Nephron (organoid): ENCODE measurements at regions not wholly inside any gene's neighbourhood (a gene's known extent, or its start where the extent isn't known, plus 50 kb on each side); places are given as distances from the start of the nearest gene placed in this dataset.
"Not testable (repeated sequence)": the region's sequence is repeated elsewhere in the genome, so short reads cannot be mapped to it uniquely, and the experiment has no call there.

Source experiments
- H3K27ac Mint-ChIP-seq, 3 experiments: 2 replicates each; pipeline ENCODE4 v1.8.0; 2020; ENCODE audit warnings: mixed read lengths in 3 of 3, mild to moderate bottlenecking in 2 of 3, moderate library complexity in 1 of 3
- H3K27me3 Mint-ChIP-seq: 2 replicates; pipeline ENCODE4 v1.8.0; 2021; ENCODE audit warnings: low read depth, mild to moderate bottlenecking, moderate library complexity, mixed read lengths
- H3K36me3 Mint-ChIP-seq: 2 replicates; pipeline ENCODE4 v1.8.0; 2020; ENCODE audit warnings: low read depth, mixed read lengths
- H3K4me1 Mint-ChIP-seq: 2 replicates; pipeline ENCODE4 v1.8.0; 2020; ENCODE audit warnings: mixed read lengths
- H3K4me3 Mint-ChIP-seq, 3 experiments: 2 replicates each; pipeline ENCODE4 v1.8.0; 2020; ENCODE audit warnings: mild to moderate bottlenecking in 3 of 3, mixed read lengths in 3 of 3, moderate library complexity in 2 of 3
- H3K9me3 Mint-ChIP-seq: 2 replicates; pipeline ENCODE4 v1.8.0; 2020; ENCODE audit warnings: mixed read lengths
- TF ChIP-seq, protein P1 (sequence below), 3 experiments: fragments of 200-600 bp; sonication (generic); IDR thresholded peaks; one replicate each; pipeline ENCODE4 v1.5.0; 2021; ENCODE audit warnings: antibody characterized with exemption in 3 of 3; ENCODE audit not compliant: unreplicated experiment in 3 of 3

DNA sequence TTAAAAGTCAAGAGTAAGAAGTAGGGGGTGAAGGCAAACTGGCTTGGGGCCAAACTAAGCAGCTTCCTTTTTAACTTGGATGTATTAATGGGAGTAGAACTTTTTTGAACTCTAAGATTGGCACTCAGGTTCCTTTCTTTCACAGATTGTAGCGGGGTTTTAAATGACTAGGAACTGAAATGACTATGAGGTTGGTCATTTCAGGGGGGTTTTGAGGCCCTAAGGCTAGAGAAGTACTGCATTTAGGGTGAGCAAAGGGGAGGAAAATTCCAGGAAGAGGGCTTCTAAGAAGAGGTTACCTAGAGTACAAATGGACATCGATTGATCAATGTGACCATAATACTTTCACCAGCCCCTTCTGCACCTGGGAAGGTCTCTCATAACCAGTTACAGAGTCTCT is 381.8 kb downstream of the MLLT3 start:
- H3K4me3 Mint-ChIP-seq: no peak overlapping the region
- TF ChIP-seq, protein P1, sequence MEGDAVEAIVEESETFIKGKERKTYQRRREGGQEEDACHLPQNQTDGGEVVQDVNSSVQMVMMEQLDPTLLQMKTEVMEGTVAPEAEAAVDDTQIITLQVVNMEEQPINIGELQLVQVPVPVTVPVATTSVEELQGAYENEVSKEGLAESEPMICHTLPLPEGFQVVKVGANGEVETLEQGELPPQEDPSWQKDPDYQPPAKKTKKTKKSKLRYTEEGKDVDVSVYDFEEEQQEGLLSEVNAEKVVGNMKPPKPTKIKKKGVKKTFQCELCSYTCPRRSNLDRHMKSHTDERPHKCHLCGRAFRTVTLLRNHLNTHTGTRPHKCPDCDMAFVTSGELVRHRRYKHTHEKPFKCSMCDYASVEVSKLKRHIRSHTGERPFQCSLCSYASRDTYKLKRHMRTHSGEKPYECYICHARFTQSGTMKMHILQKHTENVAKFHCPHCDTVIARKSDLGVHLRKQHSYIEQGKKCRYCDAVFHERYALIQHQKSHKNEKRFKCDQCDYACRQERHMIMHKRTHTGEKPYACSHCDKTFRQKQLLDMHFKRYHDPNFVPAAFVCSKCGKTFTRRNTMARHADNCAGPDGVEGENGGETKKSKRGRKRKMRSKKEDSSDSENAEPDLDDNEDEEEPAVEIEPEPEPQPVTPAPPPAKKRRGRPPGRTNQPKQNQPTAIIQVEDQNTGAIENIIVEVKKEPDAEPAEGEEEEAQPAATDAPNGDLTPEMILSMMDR (IDR thresholded peaks at IDR 0.05; ENCODE audit: unreplicated experiment in 3 of 3): no peak
- peaks cover 12% of the 10 kb centered on the region for H3K4me1 Mint-ChIP-seq
- H3K9me3 Mint-ChIP-seq: peaks cover 6% of the 10 kb centered on the region
- peaks cover 7% of the 10 kb centered on the region for H3K27me3 Mint-ChIP-seq
- H3K27ac Mint-ChIP-seq: no peak overlapping the region
- H3K36me3 Mint-ChIP-seq: peaks cover 7% of the 10 kb centered on the region

DNA sequence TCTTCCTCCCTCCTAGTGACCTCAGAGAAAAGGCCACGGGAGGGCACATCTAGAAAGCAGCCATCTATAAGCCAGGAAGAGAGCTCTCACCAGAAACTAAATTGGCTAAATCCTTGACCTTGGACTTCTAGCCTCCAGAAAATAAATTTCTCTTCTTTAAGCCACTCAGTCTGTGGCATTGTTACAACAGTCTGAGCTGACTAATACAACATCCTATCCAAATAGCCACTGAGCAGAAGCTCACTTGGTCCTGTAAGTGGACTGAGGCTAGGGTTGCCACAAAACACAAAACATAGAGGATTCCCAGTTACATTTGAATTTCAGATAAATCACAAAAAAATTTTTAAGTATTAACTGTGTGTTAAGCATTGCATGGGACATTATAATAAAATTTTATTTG is 383.4 kb downstream of the MLLT3 start:
- TF ChIP-seq, protein P1 (IDR thresholded peaks at IDR 0.05; ENCODE audit: unreplicated experiment in 3 of 3): no peak
- H3K9me3 Mint-ChIP-seq: peaks cover 15% of the 10 kb centered on the region
- H3K4me1 Mint-ChIP-seq: peaks cover 5% of the 10 kb centered on the region
- H3K36me3 Mint-ChIP-seq: peaks cover 12% of the 10 kb centered on the region
- H3K27me3 Mint-ChIP-seq: peaks cover 7% of the 10 kb centered on the region
- H3K4me3 Mint-ChIP-seq: no peak overlapping the region
- H3K27ac Mint-ChIP-seq: no peak overlapping the region

DNA sequence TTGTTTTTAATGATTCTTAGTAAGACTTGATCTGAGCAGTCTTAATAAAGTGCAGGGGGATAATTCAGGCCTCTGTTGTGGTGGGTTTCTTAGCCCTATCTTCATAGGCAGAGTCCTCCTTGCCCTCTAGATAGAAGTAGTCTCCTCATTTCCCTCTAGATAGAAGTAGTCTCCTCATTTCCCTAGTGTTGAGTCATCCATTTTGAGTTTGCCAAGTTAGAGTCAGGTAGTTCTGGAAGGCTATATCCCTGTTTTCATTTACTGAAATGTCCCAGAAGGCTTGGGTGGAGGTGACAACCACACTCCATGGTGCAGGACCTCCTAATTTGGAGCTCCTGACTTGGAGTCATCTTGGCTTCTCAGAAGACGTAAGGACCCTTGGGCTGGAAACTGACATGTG is 384.6 kb downstream of the MLLT3 start:
- peaks cover 20% of the 10 kb centered on the region for H3K9me3 Mint-ChIP-seq
- H3K27ac Mint-ChIP-seq: no peak overlapping the region
- peaks cover 7% of the 10 kb centered on the region for H3K27me3 Mint-ChIP-seq
- H3K4me1 Mint-ChIP-seq: no peaks in the 10 kb centered on the region
- peaks cover 12% of the 10 kb centered on the region for H3K36me3 Mint-ChIP-seq
- no peak overlapping the region for H3K4me3 Mint-ChIP-seq
- TF ChIP-seq, protein P1 (IDR thresholded peaks at IDR 0.05; ENCODE audit: unreplicated experiment in 3 of 3): no peak

GRCh38 chr9:20236676-20237075 is 385.6 kb downstream of the MLLT3 start:
- H3K27ac Mint-ChIP-seq: no peak overlapping the region
- H3K4me1 Mint-ChIP-seq: no peaks in the 10 kb centered on the region
- TF ChIP-seq, protein P1 (IDR thresholded peaks at IDR 0.05; ENCODE audit: unreplicated experiment in 3 of 3): no peak
- H3K4me3 Mint-ChIP-seq: no peak overlapping the region
- peaks cover 7% of the 10 kb centered on the region for H3K27me3 Mint-ChIP-seq
- H3K36me3 Mint-ChIP-seq: peaks cover 12% of the 10 kb centered on the region
- H3K9me3 Mint-ChIP-seq: peaks cover 26% of the 10 kb centered on the region

DNA sequence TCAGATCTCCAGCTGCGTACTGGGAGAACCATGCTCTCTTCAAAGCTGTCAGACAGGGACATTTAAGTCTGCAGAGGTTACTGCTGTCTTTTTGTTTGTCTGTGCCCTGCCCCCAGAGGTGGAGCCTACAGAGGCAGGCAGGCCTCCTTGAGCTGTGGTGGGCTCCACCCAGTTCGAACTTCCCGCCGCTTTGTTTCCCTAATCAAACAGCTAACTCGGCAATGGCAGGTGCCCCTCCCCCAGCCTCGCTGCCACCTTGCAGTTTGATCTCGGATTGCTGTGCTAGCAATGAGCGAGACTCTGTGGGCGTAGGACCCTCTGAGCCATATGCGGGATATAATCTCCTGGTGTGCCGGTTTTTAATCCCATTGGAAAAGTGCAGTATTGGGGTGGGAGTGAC is 387.1 kb downstream of the MLLT3 start:
- not testable (repeated sequence) for H3K27ac Mint-ChIP-seq, H3K4me1 Mint-ChIP-seq, H3K4me3 Mint-ChIP-seq, H3K27me3 Mint-ChIP-seq
- H3K9me3 Mint-ChIP-seq: peaks cover 31% of the 10 kb centered on the region
- peaks cover 12% of the 10 kb centered on the region for H3K36me3 Mint-ChIP-seq

GRCh38 chr9:20228096-20228495 is 394.2 kb downstream of the MLLT3 start:
- TF ChIP-seq, protein P1 (IDR thresholded peaks at IDR 0.05; ENCODE audit: unreplicated experiment in 3 of 3): no peak
- no peak overlapping the region for H3K4me3 Mint-ChIP-seq
- no peaks in the 10 kb centered on the region for H3K27me3 Mint-ChIP-seq
- no peak overlapping the region for H3K27ac Mint-ChIP-seq
- peaks cover 11% of the 10 kb centered on the region for H3K9me3 Mint-ChIP-seq
- H3K4me1 Mint-ChIP-seq: no peaks in the 10 kb centered on the region
- no peaks in the 10 kb centered on the region for H3K36me3 Mint-ChIP-seq
